ENCODE measurements at regions not wholly inside any gene's neighbourhood (a gene's known extent, or its start where the extent isn't known, plus 50 kb on each side); places are given as distances from the start of the nearest gene placed in this dataset.
"Not testable (repeated sequence)": the region's sequence is repeated elsewhere in the genome, so short reads cannot be mapped to it uniquely, and the experiment has no call there.

DNA sequence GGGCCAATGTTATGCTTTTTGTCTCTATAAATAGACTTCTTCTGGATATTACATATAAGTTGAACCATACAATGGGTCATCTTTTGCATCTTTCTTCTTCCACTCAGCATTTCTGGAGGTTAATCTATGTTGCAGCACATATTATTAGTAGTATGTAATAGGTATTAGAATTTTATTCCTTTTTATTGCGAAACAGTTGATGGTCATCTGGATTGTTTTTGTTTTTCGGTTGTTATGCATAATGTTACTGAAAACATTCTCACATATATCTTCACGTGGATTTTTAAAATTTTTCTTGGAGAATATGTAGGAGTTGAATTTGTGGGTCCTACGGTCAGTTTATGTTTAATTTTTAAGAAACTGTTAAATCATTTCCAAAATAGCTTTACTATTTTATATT is 466.8 kb downstream of the SLCO4C1 start:
- ChIA-PET CTCF (no interaction called here), POLR2A (interaction anchor here (0.7 kb wide), 1 partner anchor 11 kb away, joined by 3 read pairs; no protein-coding TSS in a partner anchor)
- Mint-ChIP-seq H3K27me3 (no peaks in the 10 kb centered on the region), H3K27ac (no peak overlapping the region), H3K36me3 (ENCODE audit: low read depth) (no peaks in the 10 kb centered on the region), H3K9me3 (ENCODE audit: low read depth) (peaks cover 8% of the 10 kb centered on the region), H3K4me1 (no peaks in the 10 kb centered on the region), H3K4me3 (no peak overlapping the region)
- no peak for DNase-seq
- intact Hi-C loops (cut with DNase I, micrococcal nuclease), result no loop called here
- no peak for ATAC-seq

DNA sequence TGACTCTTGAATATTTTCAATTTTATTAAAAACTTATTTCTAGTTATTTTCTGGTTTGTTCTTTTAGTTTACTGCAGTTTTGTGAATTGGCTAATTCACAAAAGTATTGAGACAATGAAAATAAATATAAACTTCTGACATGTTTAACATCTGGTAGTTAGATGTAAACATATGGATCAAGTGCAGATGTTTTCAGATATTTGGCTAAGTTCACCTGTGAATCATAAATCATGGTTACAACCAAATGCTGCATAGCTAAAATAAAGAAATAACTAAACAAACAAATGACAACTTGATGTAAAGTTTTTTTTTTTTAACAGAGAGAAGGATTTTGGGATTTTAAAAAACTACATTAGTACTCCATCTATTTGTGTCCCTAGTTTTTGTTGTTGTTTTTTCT is 484.6 kb downstream of the SLCO4C1 start:
- Mint-ChIP-seq H3K4me1 (no peaks in the 10 kb centered on the region), H3K27me3 (no peaks in the 10 kb centered on the region), H3K9me3 (ENCODE audit: low read depth) (no peaks in the 10 kb centered on the region), H3K4me3 (no peak overlapping the region), H3K27ac (no peak overlapping the region), H3K36me3 (ENCODE audit: low read depth) (no peaks in the 10 kb centered on the region)
- CTCF ChIA-PET, result interaction anchor here (0.8 kb wide), 1 partner anchor 1345 kb away, joined by 3 read pairs; no protein-coding TSS in a partner anchor
- no peak for ATAC-seq
- no peak for DNase-seq
- intact Hi-C loops (cut with DNase I, micrococcal nuclease), result no loop called here
- POLR2A ChIA-PET, result no interaction called here

DNA sequence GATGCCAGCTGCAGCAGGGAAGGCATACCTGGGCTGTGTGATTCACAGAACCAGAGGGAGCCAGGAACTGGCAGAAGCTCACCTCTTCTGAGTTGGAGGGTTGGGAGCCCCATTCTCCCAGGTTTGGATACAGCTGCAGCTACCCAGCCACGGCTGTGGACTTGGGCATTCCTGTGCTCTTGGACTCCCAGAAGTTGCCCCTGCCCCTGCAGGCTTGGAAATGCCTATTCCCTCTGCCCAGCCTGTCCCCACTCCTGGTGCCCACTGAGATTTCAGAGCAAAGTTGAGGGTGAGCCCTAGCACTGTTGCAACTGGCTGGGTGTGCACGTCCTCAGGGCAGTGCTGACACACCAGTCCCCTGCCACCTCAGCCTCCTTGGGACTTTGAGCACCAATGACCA is 489.7 kb downstream of the SLCO4C1 start:
- POLR2A ChIA-PET, result no interaction called here
- CTCF ChIA-PET, result no interaction called here
- no peak for ATAC-seq
- Mint-ChIP-seq H3K4me1 (no peaks in the 10 kb centered on the region), H3K36me3 (ENCODE audit: low read depth) (no peaks in the 10 kb centered on the region), H3K9me3 (ENCODE audit: low read depth) (no peaks in the 10 kb centered on the region), H3K27me3 (peaks cover 2% of the 10 kb centered on the region), H3K27ac (no peak overlapping the region), H3K4me3 (no peak overlapping the region)
- intact Hi-C loops (cut with DNase I, micrococcal nuclease), result no loop called here
- no peak for DNase-seq

- intact Hi-C loops (cut with DNase I, micrococcal nuclease), result no loop called here
- ChIA-PET CTCF (no interaction called here), POLR2A (no interaction called here)
- ATAC-seq (no peak), DNase-seq (no peak)
- Mint-ChIP-seq H3K4me3 (no peak overlapping the region), H3K27ac (no peak overlapping the region), H3K36me3 (ENCODE audit: low read depth) (no peaks in the 10 kb centered on the region), H3K9me3 (ENCODE audit: low read depth) (no peaks in the 10 kb centered on the region), H3K27me3 (no peaks in the 10 kb centered on the region), H3K4me1 (no peaks in the 10 kb centered on the region)
These were observed 499.7 kb downstream of the SLCO4C1 start for GRCh38 chr5:101796427-101796826.

DNA sequence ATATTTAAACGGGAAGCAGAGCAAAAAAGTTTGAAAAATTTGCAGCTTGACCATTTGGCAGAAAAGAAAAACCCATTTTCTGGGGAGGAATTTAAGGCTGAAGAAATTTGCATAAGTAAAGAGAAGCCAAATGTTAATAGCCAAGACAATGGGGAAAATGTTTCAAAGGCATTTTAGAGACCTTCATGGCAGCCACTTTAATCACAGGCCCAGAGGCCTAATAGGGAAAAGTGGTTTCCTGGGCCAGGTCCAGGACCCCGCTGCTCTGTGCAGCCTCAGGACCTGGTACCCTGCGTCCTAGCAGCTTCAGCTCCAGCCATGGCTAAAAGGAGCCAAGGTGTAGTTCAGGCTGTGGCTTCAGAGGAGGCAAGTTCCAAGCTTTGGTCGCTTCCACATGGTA is 507.3 kb downstream of the SLCO4C1 start:
- Mint-ChIP-seq H3K36me3 (ENCODE audit: low read depth) (no peaks in the 10 kb centered on the region), H3K27ac (no peak overlapping the region), H3K27me3 (no peaks in the 10 kb centered on the region), H3K4me1 (no peaks in the 10 kb centered on the region), H3K4me3 (no peak overlapping the region), H3K9me3 (ENCODE audit: low read depth) (no peaks in the 10 kb centered on the region)
- intact Hi-C loops (cut with DNase I, micrococcal nuclease), result no loop called here
- DNase-seq, result no peak
- no peak for ATAC-seq
- POLR2A ChIA-PET, result no interaction called here
- CTCF ChIA-PET, result no interaction called here

GRCh38 chr5:101785090-101785489 is 511.0 kb downstream of the SLCO4C1 start:
- no peak for ATAC-seq
- H3K27ac Mint-ChIP-seq, result no peak overlapping the region
- POLR2A ChIA-PET, result no interaction called here

GRCh38 chr5:101783241-101784013 is 512.7 kb downstream of the SLCO4C1 start:
- H3K9me3 Mint-ChIP-seq (ENCODE audit: low read depth), result peaks cover 3% of the 10 kb centered on the region
- POLR2A ChIA-PET, result no interaction called here
- H3K27ac Mint-ChIP-seq, result no peak overlapping the region
- H3K4me3 Mint-ChIP-seq, result no peak overlapping the region
- ATAC-seq (no peak), DNase-seq (no peak)
- CTCF ChIA-PET, result no interaction called here
- intact Hi-C loops (cut with DNase I, micrococcal nuclease), result no loop called here
- no peaks in the 10 kb centered on the region for H3K4me1 Mint-ChIP-seq
- H3K36me3 Mint-ChIP-seq (ENCODE audit: low read depth), result no peaks in the 10 kb centered on the region
- no peaks in the 10 kb centered on the region for H3K27me3 Mint-ChIP-seq

More at GRCh38 chr5:101785090-101785489, 511.0 kb downstream of the SLCO4C1 start:
- DNase-seq, result no peak
- H3K4me3 Mint-ChIP-seq, result no peak overlapping the region
- CTCF ChIA-PET, result no interaction called here
- H3K4me1 Mint-ChIP-seq, result no peaks in the 10 kb centered on the region
- H3K9me3 Mint-ChIP-seq (ENCODE audit: low read depth), result no peaks in the 10 kb centered on the region
- intact Hi-C loops (cut with DNase I, micrococcal nuclease), result no loop called here
- H3K27me3 Mint-ChIP-seq, result no peaks in the 10 kb centered on the region
- H3K36me3 Mint-ChIP-seq (ENCODE audit: low read depth), result no peaks in the 10 kb centered on the region

- peaks cover 3% of the 10 kb centered on the region for H3K9me3 Mint-ChIP-seq (ENCODE audit: low read depth)
- DNase-seq (no peak), ATAC-seq (no peak)
- no peak overlapping the region for H3K27ac Mint-ChIP-seq
- H3K4me3 Mint-ChIP-seq, result no peak overlapping the region
- ChIA-PET POLR2A (no interaction called here), CTCF (interaction anchor here (0.6 kb wide), 1 partner anchor 38 kb away, joined by 4 read pairs; no protein-coding TSS in a partner anchor)
- H3K4me1 Mint-ChIP-seq, result no peaks in the 10 kb centered on the region
- H3K36me3 Mint-ChIP-seq (ENCODE audit: low read depth), result no peaks in the 10 kb centered on the region
- H3K27me3 Mint-ChIP-seq, result no peaks in the 10 kb centered on the region
- intact Hi-C loops (cut with DNase I, micrococcal nuclease), result no loop called here
These were observed 513.6 kb downstream of the SLCO4C1 start for GRCh38 chr5:101782352-101783103.

DNA sequence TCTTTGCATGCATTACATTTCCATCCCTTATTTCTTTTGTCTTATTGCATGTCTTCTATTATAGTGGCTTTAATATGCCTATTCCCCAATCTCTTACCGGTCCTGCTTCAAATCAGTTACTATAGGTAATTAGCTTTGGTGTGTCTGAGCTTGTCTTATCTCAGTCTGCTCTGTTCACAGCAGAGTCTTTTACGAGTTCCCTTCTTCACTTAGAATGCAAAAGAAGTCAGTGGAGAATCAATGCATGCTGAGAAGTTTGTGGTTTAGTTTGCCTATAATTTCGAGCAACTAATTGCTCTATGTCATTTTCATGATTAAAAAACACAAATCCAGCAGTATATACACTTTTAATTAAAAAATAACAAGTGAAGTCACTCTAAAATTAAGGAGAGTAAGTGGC is 545.0 kb downstream of the SLCO4C1 start:
- no peak for ATAC-seq
- Mint-ChIP-seq H3K36me3 (ENCODE audit: low read depth) (no peaks in the 10 kb centered on the region), H3K9me3 (ENCODE audit: low read depth) (peaks cover 1% of the 10 kb centered on the region), H3K27ac (no peak overlapping the region), H3K4me3 (no peak overlapping the region), H3K27me3 (no peaks in the 10 kb centered on the region), H3K4me1 (no peaks in the 10 kb centered on the region)
- no peak for DNase-seq
- POLR2A ChIA-PET, result no interaction called here
- intact Hi-C loops (cut with DNase I, micrococcal nuclease), result no loop called here
- CTCF ChIA-PET, result no interaction called here

GRCh38 chr5:101743000-101743399 is 553.1 kb downstream of the SLCO4C1 start:
- H3K4me3 Mint-ChIP-seq; H3K4me1 Mint-ChIP-seq; POLR2A ChIA-PET; CTCF ChIA-PET; ATAC-seq; H3K9me3 Mint-ChIP-seq (ENCODE audit: low read depth); intact Hi-C loops (cut with DNase I, micrococcal nuclease); H3K36me3 Mint-ChIP-seq (ENCODE audit: low read depth); H3K27ac Mint-ChIP-seq; H3K27me3 Mint-ChIP-seq; DNase-seq: not testable (repeated sequence)

GRCh38 chr5:101728933-101729332 is 567.2 kb downstream of the SLCO4C1 start:
- intact Hi-C loops (cut with DNase I, micrococcal nuclease), result no loop called here
- no peak for DNase-seq
- Mint-ChIP-seq H3K4me3 (no peak overlapping the region), H3K4me1 (no peaks in the 10 kb centered on the region), H3K27ac (no peak overlapping the region), H3K36me3 (ENCODE audit: low read depth) (no peaks in the 10 kb centered on the region), H3K9me3 (ENCODE audit: low read depth) (no peaks in the 10 kb centered on the region), H3K27me3 (no peaks in the 10 kb centered on the region)
- ATAC-seq, result no peak
- CTCF ChIA-PET, result no interaction called here
- POLR2A ChIA-PET, result no interaction called here

GRCh38 chr5:101721543-101721942 is 574.5 kb downstream of the SLCO4C1 start:
- ChIA-PET CTCF (no interaction called here), POLR2A (no interaction called here)
- ATAC-seq (no peak), DNase-seq (no peak)
- Mint-ChIP-seq H3K4me3 (no peak overlapping the region), H3K36me3 (ENCODE audit: low read depth) (no peaks in the 10 kb centered on the region), H3K9me3 (ENCODE audit: low read depth) (no peaks in the 10 kb centered on the region), H3K27ac (no peak overlapping the region), H3K4me1 (no peaks in the 10 kb centered on the region), H3K27me3 (no peaks in the 10 kb centered on the region)
- intact Hi-C loops (cut with DNase I, micrococcal nuclease), result no loop called here

Measured in activated CD4-positive, alpha-beta T cell treated with anti-CD3 and anti-CD28 coated beads for 36 hours (primary cell).